Lower lobe of right lung (tissue), 2 donors: ENCODE measurements at regions not wholly inside any gene's neighbourhood (a gene's known extent, or its start where the extent isn't known, plus 50 kb on each side); places are given as distances from the start of the nearest gene placed in this dataset.

Experiments used
- ATAC-seq, 2 donors: fragments of 200-7000 bp; cut with Tn5 transposase; one replicate each; pipeline ENCODE4 v1.9.1; 2020 to 2022; ENCODE audit warnings: mild to moderate bottlenecking in 2 of 2, moderate library complexity in 2 of 2
- DNase-seq: peaks from one replicate; pipeline ENCODE4 v3.0.0-alpha.2; 2020
- H3K27ac ChIP-seq: fragments of 200-600 bp; one replicate; pipeline ENCODE4 v1.8.0; 2022
- H3K27me3 ChIP-seq: fragments of 200-600 bp; one replicate; pipeline ENCODE4 v1.8.0; 2022; ENCODE audit warnings: low read depth
- H3K36me3 ChIP-seq: fragments of 200-600 bp; one replicate; pipeline ENCODE4 v1.8.0; 2022; ENCODE audit warnings: mild to moderate bottlenecking
- H3K4me1 ChIP-seq: fragments of 200-600 bp; one replicate; pipeline ENCODE4 v1.8.0; 2022
- H3K4me3 ChIP-seq: fragments of 200-600 bp; one replicate; pipeline ENCODE4 v1.8.0; 2022; ENCODE audit warnings: mild to moderate bottlenecking
- H3K9me3 ChIP-seq: fragments of 200-600 bp; one replicate; pipeline ENCODE4 v1.8.0; 2022
- CTCF ChIP-seq: fragments of 200-600 bp; IDR thresholded peaks from one replicate; pipeline ENCODE4 v1.8.0; 2022; ENCODE audit warnings: antibody characterized with exemption, mild to moderate bottlenecking
- intact Hi-C: fragments of 100-400 bp; cut with DNase I; formaldehyde crosslinking; loops from one replicate; pipeline ENCODE4 v1.11.0; 2022
- donor health status: DM: no; HTN: yes; CAD: no; lungs with severe emphysema.

- Histone ChIP-seq H3K4me3 (no peak overlapping the region), H3K27ac (no peak overlapping the region), H3K9me3 (no peaks in the 10 kb centered on the region), H3K27me3 (no peaks in the 10 kb centered on the region), H3K36me3 (no peaks in the 10 kb centered on the region), H3K4me1 (no peaks in the 10 kb centered on the region)
- intact Hi-C loops = no loop called here
- TF ChIP-seq CTCF = no peak
- ATAC-seq (no peak), DNase-seq (no peak)
These were observed 347.5 kb downstream of the SLCO4C1 start for GRCh38 chr5:101948615-101949014.

GRCh38 chr5:101943784-101944183, 352.3 kb downstream of the SLCO4C1 start:
- no peak for DNase-seq
- no peaks in the 10 kb centered on the region for H3K4me1 ChIP-seq
- no peak for ATAC-seq
- no peaks in the 10 kb centered on the region for H3K27me3 ChIP-seq
- intact Hi-C loops = no loop called here
- no peaks in the 10 kb centered on the region for H3K9me3 ChIP-seq
- H3K27ac ChIP-seq = no peak overlapping the region
- H3K36me3 ChIP-seq = no peaks in the 10 kb centered on the region
- no peak for TF ChIP-seq CTCF
- H3K4me3 ChIP-seq = no peak overlapping the region

GRCh38 chr5:101942321-101942882, 353.7 kb downstream of the SLCO4C1 start:
- H3K4me3 ChIP-seq = no peak overlapping the region
- peak; percentile 62 to 68 for ATAC-seq
- peak; percentile 42 for TF ChIP-seq CTCF
- DNase-seq = no peak
- no peaks in the 10 kb centered on the region for H3K9me3 ChIP-seq
- intact Hi-C loops = no loop called here
- H3K4me1 ChIP-seq = no peaks in the 10 kb centered on the region
- no peaks in the 10 kb centered on the region for H3K27me3 ChIP-seq
- no peaks in the 10 kb centered on the region for H3K36me3 ChIP-seq
- H3K27ac ChIP-seq = no peak overlapping the region

GRCh38 chr5:101937041-101937440, 359.0 kb downstream of the SLCO4C1 start:
- ATAC-seq = no peak
- H3K4me1 ChIP-seq = no peaks in the 10 kb centered on the region
- no peak overlapping the region for H3K27ac ChIP-seq
- H3K4me3 ChIP-seq = no peak overlapping the region
- H3K27me3 ChIP-seq = no peaks in the 10 kb centered on the region
- intact Hi-C loops = no loop called here
- H3K9me3 ChIP-seq = no peaks in the 10 kb centered on the region
- no peak for DNase-seq
- TF ChIP-seq CTCF = no peak
- no peaks in the 10 kb centered on the region for H3K36me3 ChIP-seq

- ATAC-seq (no peak), DNase-seq (no peak)
- Histone ChIP-seq H3K27me3 (no peaks in the 10 kb centered on the region), H3K36me3 (no peaks in the 10 kb centered on the region), H3K27ac (no peak overlapping the region), H3K4me1 (no peaks in the 10 kb centered on the region), H3K4me3 (no peak overlapping the region), H3K9me3 (no peaks in the 10 kb centered on the region)
- no peak for TF ChIP-seq CTCF
- intact Hi-C loops = no loop called here
These were observed 361.0 kb downstream of the SLCO4C1 start for GRCh38 chr5:101935086-101935485.

- TF ChIP-seq CTCF = no peak
- intact Hi-C loops = no loop called here
- no peaks in the 10 kb centered on the region for H3K9me3 ChIP-seq
These were observed 363.5 kb downstream of the SLCO4C1 start for GRCh38 chr5:101932599-101932998.

More at GRCh38 chr5:101932599-101932998, 363.5 kb downstream of the SLCO4C1 start:
- DNase-seq (no peak), ATAC-seq (no peak)
- no peaks in the 10 kb centered on the region for H3K27me3 ChIP-seq
- H3K36me3 ChIP-seq = no peaks in the 10 kb centered on the region
- no peak overlapping the region for H3K27ac ChIP-seq
- H3K4me3 ChIP-seq = no peak overlapping the region
- no peaks in the 10 kb centered on the region for H3K4me1 ChIP-seq
